Ramos (cell line): ENCODE measurements at regions not wholly inside any gene's neighbourhood (a gene's known extent, or its start where the extent isn't known, plus 50 kb on each side); places are given as distances from the start of the nearest gene placed in this dataset.
"Not testable (repeated sequence)": the region's sequence is repeated elsewhere in the genome, so short reads cannot be mapped to it uniquely, and the experiment has no call there.

Experiments
- in situ Hi-C: fragments of 300-500 bp; cut with MboI; formaldehyde crosslinking; loops from one replicate; pipeline ENCODE4 v1.14.3; 2022; ENCODE audit warnings: low sequenced_read_pairs; ENCODE audit not compliant: unreplicated experiment

GRCh38 chr5:89536020-89536419, 653.0 kb upstream of the MEF2C start:
- in situ Hi-C loops = no loop called here

GRCh38 chr5:89535411-89535810, 652.4 kb upstream of the MEF2C start:
- in situ Hi-C loops = no loop called here

DNA sequence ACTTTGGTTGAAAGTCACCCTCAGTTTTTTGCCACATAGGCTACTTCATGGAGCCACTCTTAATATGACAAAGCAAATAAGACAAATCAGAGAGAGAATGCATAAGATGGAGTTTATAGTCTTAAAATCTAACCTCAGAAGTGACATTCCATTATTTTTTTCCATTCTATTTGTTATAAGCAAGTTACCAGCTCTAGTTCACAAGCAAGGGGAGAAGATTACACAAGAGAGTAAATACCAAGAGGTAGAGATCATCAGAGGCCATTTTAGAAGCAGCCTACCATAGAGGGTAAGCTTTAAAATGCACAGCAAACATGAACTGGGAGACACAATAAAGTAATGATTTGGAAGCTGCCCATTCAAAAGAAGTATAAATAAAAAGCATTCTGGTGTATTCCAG, 651.3 kb upstream of the MEF2C start:
- in situ Hi-C loops = no loop called here

DNA sequence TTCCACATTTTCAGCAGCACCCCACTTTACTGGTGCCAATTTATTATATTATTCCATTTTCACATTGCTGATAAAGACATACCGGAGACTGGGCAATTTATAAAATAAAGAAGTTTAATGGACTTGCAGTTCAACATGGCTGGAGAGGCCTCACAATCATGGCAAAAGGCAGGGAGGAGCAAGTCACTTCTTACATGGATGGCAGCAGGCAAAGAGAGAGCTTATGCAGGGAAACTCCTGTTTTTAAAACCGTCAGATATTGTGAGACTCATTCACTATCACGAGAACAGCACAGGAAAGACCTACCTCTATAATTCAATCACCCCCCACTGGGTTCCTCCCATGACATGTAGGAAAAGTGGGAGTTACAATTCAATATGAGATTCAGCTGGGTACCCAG, 641.8 kb upstream of the MEF2C start:
- in situ Hi-C loops = no loop called here

GRCh38 chr5:89523867-89524266, 640.9 kb upstream of the MEF2C start:
- in situ Hi-C loops = not testable (repeated sequence)

DNA sequence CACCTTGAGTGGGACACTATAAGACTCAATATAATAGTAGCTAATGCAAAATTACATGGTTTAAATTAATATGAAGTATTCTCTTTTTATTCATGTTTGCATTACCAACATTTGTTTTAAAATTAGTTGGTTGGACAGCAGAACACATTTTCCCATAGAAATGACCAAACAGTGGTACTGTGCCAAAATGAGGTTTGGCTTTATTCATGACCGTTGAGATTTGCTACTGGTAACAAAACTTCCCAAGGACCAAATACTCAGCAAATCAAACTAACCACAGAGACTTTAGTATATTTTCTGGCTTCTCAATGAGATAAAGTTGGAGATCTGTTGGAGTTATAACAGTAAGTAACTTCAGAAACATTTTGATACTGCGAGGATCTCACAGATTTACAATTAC, 637.8 kb upstream of the MEF2C start:
- in situ Hi-C loops = no loop called here

DNA sequence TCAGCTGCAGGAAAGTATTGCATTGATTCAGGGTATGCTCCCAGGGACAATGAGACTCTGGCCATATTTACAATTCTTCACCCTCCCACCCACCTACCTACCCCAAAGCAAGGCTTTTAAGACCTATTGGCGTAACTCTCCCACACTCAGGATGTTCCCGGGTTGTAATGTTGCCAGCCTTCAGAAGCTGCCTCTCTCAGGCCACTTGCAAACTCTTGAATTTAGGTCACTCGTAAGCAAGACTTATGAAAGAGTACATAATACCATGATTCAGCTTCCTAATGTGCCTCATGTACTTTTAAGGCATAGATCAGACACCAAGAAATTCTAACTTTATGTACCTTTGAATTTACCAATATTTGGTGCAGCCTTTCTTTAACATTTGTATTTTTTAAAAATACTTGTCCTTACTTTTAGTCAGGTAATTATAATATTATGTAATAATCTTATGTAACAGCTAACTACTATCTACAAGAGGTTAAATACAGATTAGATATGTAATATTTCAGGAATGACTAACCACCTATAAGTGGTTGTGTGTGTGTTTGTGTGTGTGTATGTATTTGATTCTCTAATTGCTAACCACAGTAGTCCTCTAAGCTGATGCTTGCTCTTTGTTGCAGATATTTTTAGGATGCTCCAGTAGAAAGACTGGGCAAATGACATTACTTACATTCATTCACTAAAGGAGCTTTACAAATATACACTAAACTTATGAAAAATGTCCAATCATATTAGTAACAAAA, 630.5 kb upstream of the MEF2C start:
- in situ Hi-C loops = no loop called here

- in situ Hi-C loops = no loop called here
Observed at GRCh38 chr5:89504051-89504450, 621.1 kb upstream of the MEF2C start.

DNA sequence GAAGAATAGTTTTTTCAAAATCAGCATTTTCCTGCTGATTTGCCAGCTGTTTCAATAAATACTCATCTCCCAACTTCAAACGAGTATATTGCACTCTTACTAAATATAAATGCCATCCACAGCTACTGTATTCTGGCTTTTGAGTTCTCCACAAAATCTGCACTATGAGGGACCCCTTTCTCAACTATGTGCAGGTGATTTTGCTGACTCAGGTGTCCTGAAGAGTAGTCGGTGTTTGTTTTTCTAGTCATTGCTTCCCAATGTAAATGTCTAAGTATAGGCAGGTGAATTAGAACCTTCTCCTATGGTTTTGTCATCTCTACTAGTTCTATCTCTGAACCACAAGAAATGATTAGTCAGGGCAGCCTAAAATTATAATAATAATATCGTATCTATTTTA, 616.8 kb upstream of the MEF2C start:
- in situ Hi-C loops = no loop called here

DNA sequence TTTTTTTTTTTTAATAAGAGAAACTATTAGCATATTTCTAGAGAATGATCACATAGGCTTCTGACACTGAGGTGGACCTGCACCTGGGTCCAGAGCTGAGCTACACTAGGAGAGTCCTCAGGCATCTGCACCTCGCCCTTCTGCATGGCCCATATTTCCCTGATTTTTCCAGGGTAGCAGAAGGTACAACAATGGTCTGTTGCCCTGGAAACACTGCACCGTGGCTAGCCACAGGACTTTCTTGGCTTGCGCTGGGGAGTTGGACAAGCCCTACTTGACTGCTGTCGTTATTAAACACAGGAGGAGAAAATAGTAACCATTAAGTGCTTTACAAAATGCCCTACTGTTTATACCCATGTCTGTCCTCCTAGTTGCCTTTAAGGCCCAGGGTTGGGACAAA, 615.7 kb upstream of the MEF2C start:
- in situ Hi-C loops = no loop called here

DNA sequence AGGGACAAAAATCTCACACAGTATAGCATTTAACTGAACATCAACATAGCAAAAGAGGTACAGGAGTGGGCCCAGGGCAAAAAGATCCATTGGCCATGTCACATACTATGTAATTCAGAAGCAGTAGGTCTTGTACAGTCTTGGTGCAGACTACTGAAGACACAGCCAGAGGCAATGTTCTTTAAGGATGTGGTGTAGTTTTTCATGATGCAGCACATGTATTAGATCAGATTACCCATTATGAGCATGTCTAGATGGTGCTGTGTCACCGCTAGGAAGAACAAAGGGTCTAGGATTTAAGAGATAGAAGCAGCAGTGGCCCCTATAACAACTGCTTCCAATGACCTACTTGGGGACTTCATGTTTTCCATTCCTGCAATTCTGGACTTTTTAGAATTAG, 610.4 kb upstream of the MEF2C start:
- in situ Hi-C loops = no loop called here

DNA sequence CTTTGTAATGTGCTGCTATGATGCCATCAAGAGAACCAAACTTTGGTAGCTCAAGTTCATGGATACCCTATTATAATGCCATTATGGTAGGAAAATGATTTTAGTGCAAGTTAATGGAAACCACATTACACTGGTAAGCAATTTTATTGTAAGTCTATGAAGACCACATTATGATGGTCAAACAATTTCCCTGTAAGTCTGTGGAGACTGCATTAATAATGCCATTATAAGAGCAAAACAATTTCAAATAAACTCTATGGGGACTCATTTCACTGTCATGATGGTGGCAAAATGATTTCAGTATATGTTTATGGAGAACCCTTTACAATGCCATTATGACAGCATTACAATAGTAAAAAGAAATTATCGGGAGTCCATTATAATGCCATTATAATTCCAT, 602.0 kb upstream of the MEF2C start:
- in situ Hi-C loops = no loop called here

DNA sequence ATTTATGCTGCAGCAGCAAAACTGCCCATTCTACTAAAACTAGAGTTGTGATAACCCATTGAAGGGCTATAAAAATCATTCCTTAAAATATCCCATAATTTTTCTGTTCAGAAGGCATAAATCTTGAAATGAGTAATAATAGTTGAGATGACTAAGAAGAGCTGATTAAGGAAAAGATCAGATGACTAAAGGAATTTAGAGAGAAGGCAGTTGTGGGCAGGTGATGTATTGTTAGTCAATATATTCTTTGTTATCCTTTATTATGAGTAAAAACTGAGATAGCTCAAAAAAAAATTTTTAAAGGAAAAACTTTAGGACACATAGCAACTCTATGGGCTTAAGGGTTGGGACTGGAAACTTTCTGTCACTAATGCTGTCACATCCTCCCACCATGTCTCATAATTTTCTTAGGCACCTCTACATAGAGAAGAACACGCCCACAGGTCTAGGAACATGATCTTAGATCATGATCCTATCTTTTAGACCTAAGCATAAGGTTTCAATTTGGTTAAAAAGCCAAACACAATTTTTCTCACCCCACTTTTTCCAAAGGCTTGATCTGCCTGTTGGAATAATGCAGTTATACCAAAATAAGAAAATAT, 597.5 kb upstream of the MEF2C start:
- in situ Hi-C loops = no loop called here

DNA sequence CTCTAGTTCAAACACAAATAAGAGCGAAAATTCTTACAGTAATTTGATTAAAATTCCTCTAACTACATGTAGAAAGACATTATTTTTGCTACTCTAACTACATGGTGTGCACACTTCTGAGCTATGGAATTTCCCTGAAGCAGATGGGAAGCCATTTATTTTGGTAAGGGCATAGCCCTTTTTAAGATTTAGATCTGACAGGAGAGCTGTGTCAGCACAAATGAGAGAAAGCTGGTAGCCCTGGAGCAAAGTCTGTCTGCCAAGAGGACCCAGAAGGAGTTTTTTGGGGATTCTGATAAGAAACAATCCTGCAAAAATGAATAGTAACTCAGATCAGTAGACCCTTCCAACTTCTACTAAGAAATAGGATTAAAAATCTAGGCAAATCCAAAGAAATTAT, 595.9 kb upstream of the MEF2C start:
- in situ Hi-C loops = no loop called here

DNA sequence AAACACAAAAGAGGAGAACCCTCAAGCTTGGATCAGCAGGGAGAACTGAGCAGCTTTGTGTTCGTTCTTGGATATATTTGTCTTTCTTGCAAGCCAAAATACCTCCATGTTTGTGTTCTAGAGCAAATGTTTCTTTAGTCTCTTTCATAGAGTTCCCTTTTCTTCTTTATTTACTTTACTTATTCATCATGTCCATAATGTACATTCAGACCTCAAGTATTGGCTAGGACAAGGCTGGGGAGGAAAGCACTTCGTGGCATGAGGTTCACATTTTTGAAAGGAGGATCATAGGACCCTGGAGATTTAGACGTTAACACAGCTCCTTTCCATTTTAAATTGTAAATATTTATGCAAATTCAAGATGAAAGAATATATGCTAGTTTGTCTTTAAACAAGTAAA, 590.2 kb upstream of the MEF2C start:
- in situ Hi-C loops = no loop called here

GRCh38 chr5:89471541-89471940, 588.6 kb upstream of the MEF2C start:
- in situ Hi-C loops = no loop called here

- in situ Hi-C loops = no loop called here
Observed at GRCh38 chr5:89471115-89471514, 588.1 kb upstream of the MEF2C start.

DNA sequence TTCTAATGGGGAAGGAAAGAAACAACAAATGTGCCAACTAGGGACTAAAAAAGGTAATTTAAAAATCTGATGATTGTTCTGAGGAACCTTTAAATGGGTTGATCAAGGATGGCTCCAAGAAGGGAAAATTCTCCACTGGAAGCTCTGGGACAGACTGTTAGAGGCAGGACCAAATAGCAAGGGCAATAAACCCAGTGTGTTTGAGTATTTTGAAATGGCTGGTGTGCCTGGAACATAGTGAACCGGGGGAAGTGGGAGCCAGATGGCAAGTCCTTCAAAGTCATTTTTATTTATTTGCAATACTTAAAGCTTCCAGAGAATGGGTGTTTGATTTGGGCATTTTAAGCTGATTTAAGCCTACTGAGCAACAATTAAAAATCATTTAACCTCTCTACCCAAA, 587.7 kb upstream of the MEF2C start:
- in situ Hi-C loops = no loop called here

DNA sequence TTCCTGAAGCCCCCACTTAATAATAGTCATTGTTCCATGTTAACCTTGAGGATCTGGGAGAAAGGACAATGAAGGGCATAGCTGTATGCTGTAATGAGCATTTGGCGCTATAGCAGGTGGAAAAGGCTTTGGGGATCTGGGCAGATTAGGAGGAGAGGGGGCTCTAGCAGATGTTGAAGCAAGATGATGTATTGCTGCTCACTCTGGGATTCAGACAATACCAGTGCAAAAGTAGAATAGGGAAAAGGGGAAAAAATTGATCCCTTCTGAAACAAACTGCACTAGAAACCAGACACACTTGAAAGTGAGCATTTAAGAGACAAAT, 575.3 kb upstream of the MEF2C start:
- in situ Hi-C loops = no loop called here

DNA sequence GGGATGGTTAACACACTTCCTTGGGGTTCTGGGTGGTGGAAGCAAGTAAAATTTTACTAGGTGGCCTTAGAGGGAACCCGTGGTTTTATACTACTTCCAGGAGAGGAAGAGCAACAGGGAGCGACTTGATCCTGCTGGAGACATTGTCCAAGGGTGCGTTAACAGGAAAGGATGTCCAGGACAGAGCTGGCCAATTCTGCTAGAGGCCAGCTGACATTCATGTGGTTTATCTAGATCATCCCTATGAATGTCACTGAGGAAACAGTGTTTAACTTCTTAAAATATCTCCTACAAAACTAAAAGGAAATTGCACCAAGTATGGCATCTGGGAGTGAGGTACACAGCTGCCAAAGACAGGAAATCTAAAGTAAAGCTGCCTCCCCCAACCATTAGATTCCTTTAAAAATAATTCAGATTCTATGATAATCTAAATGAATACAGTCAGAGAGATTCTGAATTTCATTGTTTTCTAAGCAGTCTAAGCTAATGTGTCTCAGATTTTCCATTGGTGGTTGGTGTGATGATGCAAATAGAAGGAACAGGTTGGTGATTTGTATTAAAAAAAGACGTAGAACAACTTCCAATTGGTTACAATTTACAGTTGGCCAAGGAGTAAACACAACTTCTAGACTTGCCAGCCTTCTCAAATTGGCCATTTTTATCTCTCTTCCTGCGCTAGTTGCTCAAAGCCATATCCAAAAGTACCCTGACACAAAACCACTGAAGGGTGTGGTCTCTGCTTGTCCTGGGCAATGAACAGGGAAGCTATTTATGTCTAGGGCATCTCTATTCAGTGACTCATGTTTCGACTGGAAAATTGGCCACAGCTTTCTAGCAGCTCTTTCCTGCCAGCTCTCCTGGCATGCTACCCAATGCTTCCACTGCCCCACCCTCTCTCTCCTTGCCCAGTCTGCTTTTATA, 574.7 kb upstream of the MEF2C start:
- in situ Hi-C loops = no loop called here

DNA sequence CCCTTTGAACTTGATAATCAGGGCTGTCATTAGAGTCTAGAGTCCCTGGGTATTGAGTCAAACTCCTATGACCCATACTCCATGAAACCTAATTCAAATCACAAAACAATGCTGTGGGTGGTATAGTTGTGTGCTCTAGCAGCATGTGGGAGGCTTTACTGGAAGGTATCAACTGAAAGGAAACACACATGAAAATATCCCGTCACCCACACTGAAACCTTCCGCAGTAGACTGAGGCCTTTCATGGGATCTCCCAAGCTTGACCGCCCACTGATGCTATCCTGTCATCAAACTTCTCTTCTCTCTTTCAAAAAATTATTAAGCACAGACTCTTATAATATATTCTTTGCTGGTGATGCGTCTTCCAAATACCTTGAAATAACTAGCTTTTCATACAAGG, 569.1 kb upstream of the MEF2C start:
- in situ Hi-C loops = no loop called here
